HL-60 (cell line): ENCODE measurements at regions not wholly inside any gene's neighbourhood (a gene's known extent, or its start where the extent isn't known, plus 50 kb on each side); places are given as distances from the start of the nearest gene placed in this dataset.

Experiments used
- DNase-seq, 2 experiments: peaks; one replicate each; pipeline ENCODE4 v3.0.0-alpha.2; 2010 to 2020; ENCODE audit warnings: low read depth in 1 of 2, low spot score in 1 of 2
- H3K27ac ChIP-seq: fragments of 250-450 bp; sonication (Bioruptor Pico); replicated peaks from 2 replicates; pipeline ENCODE4 v1.5.1; 2020; ENCODE audit warnings: mild to moderate bottlenecking, moderate library complexity
- H3K27me3 ChIP-seq: fragments of 250-450 bp; sonication (Bioruptor Pico); 2 replicates; pipeline ENCODE4 v1.5.1; 2021; ENCODE audit warnings: mild to moderate bottlenecking, moderate library complexity; ENCODE audit not compliant: insufficient read depth, poor library complexity, severe bottlenecking
- H3K4me3 ChIP-seq: replicated peaks from 2 replicates; pipeline ENCODE4 v1.5.1; 2011; ENCODE audit warnings: mild to moderate bottlenecking, control low read depth, low read length; ENCODE audit not compliant: insufficient read depth
- CTCF ChIP-seq: IDR thresholded peaks from one replicate; pipeline ENCODE4 v1.5.1; 2011; ENCODE audit warnings: low read length, control low read depth, inconsistent platforms; ENCODE audit not compliant: insufficient read depth
- GABPA ChIP-seq: IDR thresholded peaks from 2 replicates; pipeline ENCODE4 v1.6.1; 2012; ENCODE audit warnings: low read depth
- POLR2AphosphoS5 ChIP-seq: IDR thresholded peaks from 2 replicates; pipeline ENCODE4 v1.6.1; 2012; ENCODE audit warnings: low read depth
- REST ChIP-seq: IDR thresholded peaks from 2 replicates; pipeline ENCODE4 v1.6.1; 2012; ENCODE audit warnings: low read depth; ENCODE audit not compliant: insufficient replicate concordance
- SPI1 ChIP-seq: IDR thresholded peaks from 2 replicates; pipeline ENCODE4 v1.6.1; 2012; ENCODE audit warnings: low read depth, mild to moderate bottlenecking, borderline replicate concordance

GRCh38 chr4:122313006-122313646 is 65.7 kb upstream of the ADAD1 start:
- TF ChIP-seq CTCF (no peak), GABPA (no peak), REST (no peak), SPI1 (no peak)
- no peak overlapping the region for H3K27ac ChIP-seq

GRCh38 chr4:122326908-122327307 is 51.9 kb upstream of the ADAD1 start:
- TF ChIP-seq POLR2AphosphoS5, result no peak
- TF ChIP-seq GABPA, result no peak
- TF ChIP-seq CTCF, result no peak
- TF ChIP-seq REST, result no peak
- no peak for TF ChIP-seq SPI1

More at GRCh38 chr4:122313006-122313646, 65.7 kb upstream of the ADAD1 start:
- no peaks in the 10 kb centered on the region for H3K27me3 ChIP-seq
- H3K4me3 ChIP-seq, result no peak overlapping the region
- DNase-seq, result no peak

GRCh38 chr4:122328893-122329292 is 49.9 kb upstream of the ADAD1 start:
- Histone ChIP-seq H3K4me3 (no peak overlapping the region), H3K27ac (no peak overlapping the region), H3K27me3 (no peaks in the 10 kb centered on the region)
- DNase-seq, result no peak
- TF ChIP-seq POLR2AphosphoS5 (no peak), SPI1 (no peak), GABPA (no peak), CTCF (no peak), REST (no peak)

More at GRCh38 chr4:122326908-122327307, 51.9 kb upstream of the ADAD1 start:
- Histone ChIP-seq H3K27ac (no peak overlapping the region), H3K4me3 (no peak overlapping the region), H3K27me3 (no peaks in the 10 kb centered on the region)
- no peak for DNase-seq
